GM23338 (cell line): ENCODE measurements at regions not wholly inside any gene's neighbourhood (a gene's known extent, or its start where the extent isn't known, plus 50 kb on each side); places are given as distances from the start of the nearest gene placed in this dataset.

Source experiments
- ATAC-seq: fragments of 200-7000 bp; cut with Tn5 transposase; 3 replicates; pipeline ENCODE4 v1.9.1; 2020
- DNase-seq: peaks from one replicate; pipeline ENCODE4 v3.0.0-alpha.2; 2015; ENCODE audit warnings: low spot score
- H2AFZ ChIP-seq: fragments of 200-600 bp; sonication (generic); 2 replicates; pipeline ENCODE4 v1.8.0; 2016; ENCODE audit warnings: antibody characterized with exemption, mild to moderate bottlenecking, moderate library complexity
- H3F3A ChIP-seq: fragments of 200-600 bp; sonication (generic); replicated peaks from 2 replicates; pipeline ENCODE4 v1.8.0; 2017; ENCODE audit warnings: antibody characterized with exemption, mixed run types, low read depth
- H3K27ac ChIP-seq: fragments of 200-600 bp; sonication (generic); 2 replicates; pipeline ENCODE4 v1.6.1; 2016; ENCODE audit warnings: low read depth
- H3K27me3 ChIP-seq: fragments of 200-600 bp; sonication (generic); 2 replicates; pipeline ENCODE4 v1.8.0; 2016; ENCODE audit warnings: mild to moderate bottlenecking, mixed run types, moderate library complexity; ENCODE audit not compliant: insufficient read depth
- H3K36me3 ChIP-seq: fragments of 200-600 bp; sonication (generic); 2 replicates; pipeline ENCODE4 v1.8.0; 2016; ENCODE audit warnings: mild to moderate bottlenecking; ENCODE audit not compliant: insufficient read depth
- H3K4me1 ChIP-seq: fragments of 200-600 bp; sonication (generic); 2 replicates; pipeline ENCODE4 v1.8.0; 2016; ENCODE audit warnings: mild to moderate bottlenecking, moderate library complexity; ENCODE audit not compliant: insufficient read depth
- H3K4me2 ChIP-seq: fragments of 200-600 bp; sonication (generic); 2 replicates; pipeline ENCODE4 v1.7.1; 2017; ENCODE audit warnings: mixed run types
- H3K4me3 ChIP-seq: fragments of 200-600 bp; sonication (generic); 2 replicates; pipeline ENCODE4 v1.6.1; 2016; ENCODE audit warnings: mixed run types
- H3K79me2 ChIP-seq: fragments of 200-600 bp; sonication (generic); replicated peaks from 2 replicates; pipeline ENCODE4 v1.8.0; 2017; ENCODE audit warnings: mild to moderate bottlenecking; ENCODE audit not compliant: insufficient read depth
- H3K9me2 ChIP-seq: fragments of 200-600 bp; sonication (generic); 2 replicates; pipeline ENCODE4 v1.8.0; 2017; ENCODE audit not compliant: insufficient read depth
- H4K20me1 ChIP-seq: fragments of 200-600 bp; sonication (generic); replicated peaks from 2 replicates; pipeline ENCODE4 v1.8.0; 2017; ENCODE audit warnings: mild to moderate bottlenecking; ENCODE audit not compliant: insufficient read depth
- H3K27ac Mint-ChIP-seq: 2 replicates; pipeline ENCODE4 v1.8.0; 2020; ENCODE audit warnings: inconsistent platforms, mild to moderate bottlenecking, moderate library complexity, mixed read lengths
- H3K27me3 Mint-ChIP-seq: 3 replicates; pipeline ENCODE4 v1.8.0; 2022; ENCODE audit warnings: low read depth, mild to moderate bottlenecking, moderate library complexity, mixed read lengths, inconsistent platforms; ENCODE audit not compliant: insufficient read depth, poor library complexity
- H3K36me3 Mint-ChIP-seq: 3 replicates; pipeline ENCODE4 v1.8.0; 2021; ENCODE audit warnings: low read depth, mild to moderate bottlenecking, inconsistent platforms, moderate library complexity, mixed read lengths
- H3K4me1 Mint-ChIP-seq: 3 replicates; pipeline ENCODE4 v1.8.0; 2020; ENCODE audit warnings: mild to moderate bottlenecking, inconsistent platforms, mixed read lengths
- H3K4me3 Mint-ChIP-seq: 3 replicates; pipeline ENCODE4 v1.8.0; 2021; ENCODE audit warnings: moderate library complexity, mild to moderate bottlenecking, inconsistent platforms, mixed read lengths
- H3K9me3 Mint-ChIP-seq: 3 replicates; pipeline ENCODE4 v1.8.0; 2020; ENCODE audit warnings: moderate library complexity, mild to moderate bottlenecking, inconsistent platforms, mixed read lengths
- CREB1 ChIP-seq: fragments of 250-450 bp; sonication (Bioruptor Pico); IDR thresholded peaks from 2 replicates; pipeline ENCODE4 v1.5.0; 2020; ENCODE audit warnings: low read depth, mild to moderate bottlenecking, moderate library complexity
- CTCF ChIP-seq, 2 experiments: fragments of 200-600 bp in 1 of 2; sonication (generic) in 1 of 2; conservative IDR thresholded peaks; 2 replicates each; pipeline versions ENCODE4 v1.5.1 to v1.6.1; 2016 to 2017; ENCODE audit warnings: antibody characterized with exemption in 2 of 2, low read depth in 2 of 2, mild to moderate bottlenecking in 2 of 2, moderate library complexity in 1 of 2
- EZH2 ChIP-seq: fragments of 200-600 bp; sonication (generic); IDR thresholded peaks from one replicate; pipeline ENCODE4 v1.8.0; 2017; ENCODE audit warnings: antibody characterized with exemption, mild to moderate bottlenecking, low read depth; ENCODE audit not compliant: unreplicated experiment
- EZH2phosphoT487 ChIP-seq: fragments of 200-600 bp; sonication (generic); IDR thresholded peaks from one replicate; pipeline ENCODE4 v1.8.1; 2018; ENCODE audit warnings: antibody characterized with exemption; ENCODE audit not compliant: unreplicated experiment
- JUNB ChIP-seq: IDR thresholded peaks from one replicate; pipeline ENCODE4 v1.6.1; 2016; ENCODE audit warnings: antibody characterized with exemption; ENCODE audit not compliant: unreplicated experiment
- POLR2AphosphoS5 ChIP-seq: IDR thresholded peaks from 2 replicates; pipeline ENCODE4 v1.6.1; 2016; ENCODE audit warnings: antibody characterized with exemption, low read depth
- STAT1 ChIP-seq: IDR thresholded peaks from one replicate; pipeline ENCODE4 v1.6.1; 2016; ENCODE audit warnings: antibody characterized with exemption; ENCODE audit not compliant: unreplicated experiment
- ZNF331 ChIP-seq: fragments of 250-450 bp; sonication (Bioruptor Pico); IDR thresholded peaks from 2 replicates; pipeline ENCODE4 v1.5.0; 2020; ENCODE audit warnings: low read depth, mild to moderate bottlenecking, moderate library complexity
- ZNF462 ChIP-seq: fragments of 250-450 bp; sonication (Bioruptor Pico); IDR thresholded peaks from 2 replicates; pipeline ENCODE4 v1.5.0; 2020; ENCODE audit warnings: mild to moderate bottlenecking, moderate library complexity
- TF ChIP-seq, protein P1 (sequence below): IDR thresholded peaks from 2 replicates; pipeline ENCODE4 v1.6.1; 2016; ENCODE audit warnings: antibody characterized with exemption
- TF ChIP-seq, protein P2 (sequence below): IDR thresholded peaks from one replicate; pipeline ENCODE4 v1.6.1; 2018; ENCODE audit warnings: antibody characterized with exemption; ENCODE audit not compliant: unreplicated experiment

DNA sequence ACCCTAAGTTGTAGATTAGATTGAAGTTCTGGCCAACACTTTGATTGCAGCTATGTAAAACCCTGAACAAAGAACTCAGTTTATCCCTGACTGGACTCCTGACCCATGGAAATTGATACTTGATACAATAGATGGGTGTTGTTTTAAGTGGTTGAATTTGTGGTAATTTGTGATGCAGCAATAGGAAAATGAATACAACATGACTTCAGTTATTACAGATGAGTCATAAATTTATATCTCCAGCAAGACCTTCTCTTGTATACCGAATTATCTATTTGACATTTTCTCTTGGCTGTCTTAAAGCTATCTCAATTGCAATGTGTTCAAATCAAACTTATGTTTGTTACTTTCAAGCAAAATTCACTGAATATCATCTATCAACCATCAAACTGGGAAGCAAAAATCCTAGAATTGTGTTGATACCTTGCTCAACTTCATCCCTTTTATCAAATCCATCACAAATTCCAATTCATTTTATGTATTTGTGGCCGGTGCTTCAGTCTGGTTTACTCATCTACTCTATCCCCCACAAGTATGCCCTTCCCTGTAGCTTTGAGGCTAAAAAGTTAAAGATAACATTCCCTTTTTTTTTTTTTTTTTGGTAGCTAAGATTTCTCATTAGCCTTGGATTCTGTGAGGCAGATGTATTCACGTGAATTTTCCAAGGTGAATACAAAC, 129.4 kb upstream of the CENPW start:
- Histone ChIP-seq H4K20me1 (no peaks in the 10 kb centered on the region), H3K4me2 (no peak overlapping the region), H3K36me3 (no peaks in the 10 kb centered on the region), H3K27me3 (no peaks in the 10 kb centered on the region), H3K9me2 (no peaks in the 10 kb centered on the region), H2AFZ (no peak overlapping the region), H3K4me3 (no peak overlapping the region), H3K4me1 (no peaks in the 10 kb centered on the region), H3K27ac (no peak overlapping the region), H3K79me2 (no peaks in the 10 kb centered on the region), H3F3A (no peaks in the 10 kb centered on the region)
- Mint-ChIP-seq H3K36me3 (no peaks in the 10 kb centered on the region), H3K27me3 (no peaks in the 10 kb centered on the region), H3K4me3 (no peak overlapping the region), H3K4me1 (peaks cover 2% of the 10 kb centered on the region; the same call in 1 of the 3 replicates), H3K9me3 (no peaks in the 10 kb centered on the region), H3K27ac (no peak overlapping the region)
- no peak for TF ChIP-seq CTCF (conservative IDR thresholded peaks at IDR 0.05; ENCODE audit: low read depth in 2 of 2)
- TF ChIP-seq STAT1 = no peak
- no peak for TF ChIP-seq EZH2
- no peak for TF ChIP-seq ZNF462 (CRISPR knock-in tag)
- no peak for TF ChIP-seq EZH2phosphoT487
- no peak for TF ChIP-seq JUNB
- TF ChIP-seq ZNF331 (CRISPR knock-in tag) = no peak
- no peak for TF ChIP-seq POLR2AphosphoS5
- TF ChIP-seq, protein P1, sequence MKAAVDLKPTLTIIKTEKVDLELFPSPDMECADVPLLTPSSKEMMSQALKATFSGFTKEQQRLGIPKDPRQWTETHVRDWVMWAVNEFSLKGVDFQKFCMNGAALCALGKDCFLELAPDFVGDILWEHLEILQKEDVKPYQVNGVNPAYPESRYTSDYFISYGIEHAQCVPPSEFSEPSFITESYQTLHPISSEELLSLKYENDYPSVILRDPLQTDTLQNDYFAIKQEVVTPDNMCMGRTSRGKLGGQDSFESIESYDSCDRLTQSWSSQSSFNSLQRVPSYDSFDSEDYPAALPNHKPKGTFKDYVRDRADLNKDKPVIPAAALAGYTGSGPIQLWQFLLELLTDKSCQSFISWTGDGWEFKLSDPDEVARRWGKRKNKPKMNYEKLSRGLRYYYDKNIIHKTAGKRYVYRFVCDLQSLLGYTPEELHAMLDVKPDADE = no peak
- no peak for TF ChIP-seq CREB1 (CRISPR knock-in tag)
- TF ChIP-seq, protein P2, sequence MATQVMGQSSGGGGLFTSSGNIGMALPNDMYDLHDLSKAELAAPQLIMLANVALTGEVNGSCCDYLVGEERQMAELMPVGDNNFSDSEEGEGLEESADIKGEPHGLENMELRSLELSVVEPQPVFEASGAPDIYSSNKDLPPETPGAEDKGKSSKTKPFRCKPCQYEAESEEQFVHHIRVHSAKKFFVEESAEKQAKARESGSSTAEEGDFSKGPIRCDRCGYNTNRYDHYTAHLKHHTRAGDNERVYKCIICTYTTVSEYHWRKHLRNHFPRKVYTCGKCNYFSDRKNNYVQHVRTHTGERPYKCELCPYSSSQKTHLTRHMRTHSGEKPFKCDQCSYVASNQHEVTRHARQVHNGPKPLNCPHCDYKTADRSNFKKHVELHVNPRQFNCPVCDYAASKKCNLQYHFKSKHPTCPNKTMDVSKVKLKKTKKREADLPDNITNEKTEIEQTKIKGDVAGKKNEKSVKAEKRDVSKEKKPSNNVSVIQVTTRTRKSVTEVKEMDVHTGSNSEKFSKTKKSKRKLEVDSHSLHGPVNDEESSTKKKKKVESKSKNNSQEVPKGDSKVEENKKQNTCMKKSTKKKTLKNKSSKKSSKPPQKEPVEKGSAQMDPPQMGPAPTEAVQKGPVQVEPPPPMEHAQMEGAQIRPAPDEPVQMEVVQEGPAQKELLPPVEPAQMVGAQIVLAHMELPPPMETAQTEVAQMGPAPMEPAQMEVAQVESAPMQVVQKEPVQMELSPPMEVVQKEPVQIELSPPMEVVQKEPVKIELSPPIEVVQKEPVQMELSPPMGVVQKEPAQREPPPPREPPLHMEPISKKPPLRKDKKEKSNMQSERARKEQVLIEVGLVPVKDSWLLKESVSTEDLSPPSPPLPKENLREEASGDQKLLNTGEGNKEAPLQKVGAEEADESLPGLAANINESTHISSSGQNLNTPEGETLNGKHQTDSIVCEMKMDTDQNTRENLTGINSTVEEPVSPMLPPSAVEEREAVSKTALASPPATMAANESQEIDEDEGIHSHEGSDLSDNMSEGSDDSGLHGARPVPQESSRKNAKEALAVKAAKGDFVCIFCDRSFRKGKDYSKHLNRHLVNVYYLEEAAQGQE = no peak
- no peak for DNase-seq
- ATAC-seq = no peak
